Uterus (tissue), 3 donors: ENCODE measurements at regions not wholly inside any gene's neighbourhood (a gene's known extent, or its start where the extent isn't known, plus 50 kb on each side); places are given as distances from the start of the nearest gene placed in this dataset.

Source experiments
- DNase-seq, 2 donors: peaks; one replicate each; pipeline ENCODE4 v3.0.0-alpha.2; 2019 to 2020
- H3K27ac ChIP-seq, 2 donors: fragments of 200-600 bp; sonication (generic); 1 replicate in 1 of 2; 2 replicates in 1 of 2; pipeline ENCODE4 v1.5.1; 2016 to 2018
- H3K27me3 ChIP-seq, 2 donors: fragments of 200-600 bp; sonication (generic); one replicate each; pipeline ENCODE4 v1.5.1; 2018 to 2019; ENCODE audit warnings: control low read depth in 1 of 2
- H3K36me3 ChIP-seq, 2 donors: fragments of 200-600 bp; sonication (generic); one replicate each; pipeline ENCODE4 v1.5.1; 2019; ENCODE audit warnings: control low read depth in 1 of 2
- H3K4me1 ChIP-seq, 2 donors: fragments of 200-600 bp; sonication (generic); one replicate each; pipeline ENCODE4 v1.5.1; 2018 to 2019; ENCODE audit warnings: control low read depth in 1 of 2
- H3K4me3 ChIP-seq, 2 donors: fragments of 200-600 bp; sonication (generic); 1 replicate in 1 of 2; 2 replicates in 1 of 2; pipeline ENCODE4 v1.5.1; 2018 to 2019; ENCODE audit warnings: mild to moderate bottlenecking in 1 of 2
- H3K9me3 ChIP-seq, 2 donors: fragments of 200-600 bp; sonication (generic); one replicate each; pipeline ENCODE4 v1.5.1; 2019; ENCODE audit warnings: control low read depth in 1 of 2
- POLR2A ChIP-seq, 2 donors: fragments of 450-650 bp; IDR thresholded peaks; one replicate each; pipeline ENCODE4 v1.6.1; 2016; ENCODE audit warnings: antibody characterized with exemption in 2 of 2, mild to moderate bottlenecking in 1 of 2, moderate library complexity in 1 of 2
- intact Hi-C: fragments of 100-400 bp; cut with DNase I; formaldehyde crosslinking; loops from one replicate; pipeline ENCODE4 v1.15.1; 2023; ENCODE audit warnings: low total_unique reads
- TF ChIP-seq, protein P1 (sequence below), 4 experiments: fragments of 200-600 bp in 2 of 4; fragments of 450-650 bp in 2 of 4; sonication (generic) in 2 of 4; IDR thresholded peaks; one replicate each; pipeline ENCODE4 v1.5.1; 2016 to 2019; ENCODE audit warnings: antibody characterized with exemption in 4 of 4, mild to moderate bottlenecking in 2 of 4, moderate library complexity in 1 of 4
- donor health status: DM: yes; HTN: yes; CAD: no.

DNA sequence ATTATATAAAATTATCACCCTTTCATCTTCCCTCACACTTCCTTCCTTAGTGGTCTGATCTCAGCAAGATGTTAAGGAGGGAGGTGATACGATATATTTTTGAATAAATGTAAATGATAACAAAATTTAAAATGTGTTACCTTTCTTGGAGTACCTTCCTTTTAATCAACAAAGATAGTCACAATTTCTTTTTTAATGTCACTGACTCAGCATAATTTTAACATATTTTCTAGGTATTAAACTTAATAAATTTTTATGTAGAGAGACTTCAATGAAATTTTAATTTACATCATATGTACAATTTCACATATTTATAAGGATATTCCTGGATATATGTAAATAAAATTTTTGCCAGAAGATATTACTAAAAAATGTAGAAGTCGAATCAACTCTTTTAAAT, 125.0 kb upstream of the FBN2 start:
- TF ChIP-seq, protein P1, sequence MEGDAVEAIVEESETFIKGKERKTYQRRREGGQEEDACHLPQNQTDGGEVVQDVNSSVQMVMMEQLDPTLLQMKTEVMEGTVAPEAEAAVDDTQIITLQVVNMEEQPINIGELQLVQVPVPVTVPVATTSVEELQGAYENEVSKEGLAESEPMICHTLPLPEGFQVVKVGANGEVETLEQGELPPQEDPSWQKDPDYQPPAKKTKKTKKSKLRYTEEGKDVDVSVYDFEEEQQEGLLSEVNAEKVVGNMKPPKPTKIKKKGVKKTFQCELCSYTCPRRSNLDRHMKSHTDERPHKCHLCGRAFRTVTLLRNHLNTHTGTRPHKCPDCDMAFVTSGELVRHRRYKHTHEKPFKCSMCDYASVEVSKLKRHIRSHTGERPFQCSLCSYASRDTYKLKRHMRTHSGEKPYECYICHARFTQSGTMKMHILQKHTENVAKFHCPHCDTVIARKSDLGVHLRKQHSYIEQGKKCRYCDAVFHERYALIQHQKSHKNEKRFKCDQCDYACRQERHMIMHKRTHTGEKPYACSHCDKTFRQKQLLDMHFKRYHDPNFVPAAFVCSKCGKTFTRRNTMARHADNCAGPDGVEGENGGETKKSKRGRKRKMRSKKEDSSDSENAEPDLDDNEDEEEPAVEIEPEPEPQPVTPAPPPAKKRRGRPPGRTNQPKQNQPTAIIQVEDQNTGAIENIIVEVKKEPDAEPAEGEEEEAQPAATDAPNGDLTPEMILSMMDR (IDR thresholded peaks at IDR 0.05), result no peak
- no peak for TF ChIP-seq POLR2A (IDR thresholded peaks at IDR 0.05)
- H3K36me3 ChIP-seq, result no peaks in the 10 kb centered on the region
- intact Hi-C loops, result no loop called here
- H3K9me3 ChIP-seq, result no peaks in the 10 kb centered on the region
- no peak overlapping the region for H3K4me3 ChIP-seq
- no peaks in the 10 kb centered on the region for H3K27me3 ChIP-seq
- DNase-seq, result no peak
- no peak overlapping the region for H3K27ac ChIP-seq
- H3K4me1 ChIP-seq, result no peaks in the 10 kb centered on the region

DNA sequence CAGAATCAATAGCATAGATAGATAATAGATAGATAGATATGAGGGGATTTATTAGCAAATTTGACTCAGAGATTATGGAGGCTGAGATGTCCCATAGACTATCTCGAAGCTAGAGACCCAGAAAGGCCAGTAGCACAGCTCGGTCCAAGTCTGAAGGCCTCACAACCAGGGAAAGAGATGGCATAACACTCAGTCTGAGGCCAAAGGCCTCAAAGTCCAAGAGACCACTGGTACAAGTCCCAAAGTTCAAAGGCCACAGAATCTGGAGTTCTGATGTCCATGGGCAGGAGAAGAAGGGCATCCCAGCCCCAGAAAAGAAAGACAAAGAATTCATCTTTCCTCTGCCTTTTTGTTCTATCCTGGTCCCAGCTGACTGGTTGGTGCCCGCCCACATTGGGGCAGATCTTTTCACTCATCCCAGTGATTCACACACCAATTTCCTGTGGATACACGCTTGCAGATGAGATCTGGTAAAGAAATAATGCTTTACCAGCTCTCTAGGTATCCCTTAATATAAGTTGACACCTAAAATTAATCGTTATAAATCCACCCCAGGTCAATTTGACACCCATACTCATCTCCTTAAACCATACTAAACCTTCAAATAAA, 127.8 kb upstream of the FBN2 start:
- Histone ChIP-seq H3K9me3 (no peaks in the 10 kb centered on the region), H3K4me1 (no peaks in the 10 kb centered on the region), H3K27me3 (no peaks in the 10 kb centered on the region), H3K4me3 (no peak overlapping the region), H3K27ac (no peak overlapping the region), H3K36me3 (no peaks in the 10 kb centered on the region)
- intact Hi-C loops, result no loop called here
- DNase-seq, result no peak
- no peak for TF ChIP-seq POLR2A (IDR thresholded peaks at IDR 0.05)
- TF ChIP-seq, protein P1 (IDR thresholded peaks at IDR 0.05), result no peak

DNA sequence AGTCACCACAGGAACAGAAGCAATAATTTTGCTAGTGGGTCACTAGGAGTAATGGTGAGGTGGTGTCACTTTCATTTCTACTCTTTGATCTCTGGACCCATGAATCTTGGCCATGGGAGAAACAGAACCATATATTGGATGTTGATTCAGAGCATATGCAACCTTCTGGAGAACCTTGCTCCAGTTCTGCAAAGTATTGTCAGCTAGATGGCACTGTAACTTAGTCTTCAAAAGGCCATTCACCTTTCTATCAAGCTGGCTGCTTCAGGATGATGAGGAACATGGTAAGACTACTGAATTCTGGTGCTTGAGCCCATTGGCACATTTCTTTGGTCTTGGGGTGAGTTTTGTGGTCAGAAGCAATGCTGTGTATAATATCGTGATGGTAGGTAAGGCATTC, 129.1 kb upstream of the FBN2 start:
- no peak for TF ChIP-seq POLR2A (IDR thresholded peaks at IDR 0.05)
- TF ChIP-seq, protein P1 (IDR thresholded peaks at IDR 0.05), result no peak
- H3K4me1 ChIP-seq, result no peaks in the 10 kb centered on the region
- no peaks in the 10 kb centered on the region for H3K36me3 ChIP-seq
- no peaks in the 10 kb centered on the region for H3K9me3 ChIP-seq
- DNase-seq, result no peak
- H3K4me3 ChIP-seq, result no peak overlapping the region
- H3K27me3 ChIP-seq, result no peaks in the 10 kb centered on the region
- intact Hi-C loops, result no loop called here
- H3K27ac ChIP-seq, result no peak overlapping the region

DNA sequence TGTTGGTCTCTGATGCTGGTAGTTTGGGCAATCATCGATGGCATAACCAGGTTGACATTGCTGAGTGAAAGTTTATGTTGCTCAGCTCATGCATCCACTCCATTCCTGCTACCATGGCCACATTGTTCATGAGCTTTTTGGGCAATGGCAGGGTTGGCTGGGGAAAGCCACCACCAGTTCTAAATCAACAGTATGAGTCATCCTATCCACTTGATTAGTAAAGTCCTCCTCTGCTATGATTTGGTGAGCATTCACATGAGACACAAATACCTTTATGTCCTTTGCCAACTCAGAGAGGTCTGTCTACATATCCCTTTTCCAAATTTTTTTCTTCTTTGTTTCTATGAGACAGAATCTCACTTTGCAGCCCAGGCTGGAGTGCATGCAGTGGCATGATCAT, 129.7 kb upstream of the FBN2 start:
- H3K4me3 ChIP-seq, result no peak overlapping the region
- no peak for DNase-seq
- no peaks in the 10 kb centered on the region for H3K9me3 ChIP-seq
- H3K27me3 ChIP-seq, result no peaks in the 10 kb centered on the region
- no peak overlapping the region for H3K27ac ChIP-seq
- TF ChIP-seq POLR2A (IDR thresholded peaks at IDR 0.05), result no peak
- TF ChIP-seq, protein P1 (IDR thresholded peaks at IDR 0.05), result no peak
- intact Hi-C loops, result no loop called here
- no peaks in the 10 kb centered on the region for H3K36me3 ChIP-seq
- H3K4me1 ChIP-seq, result no peaks in the 10 kb centered on the region

DNA sequence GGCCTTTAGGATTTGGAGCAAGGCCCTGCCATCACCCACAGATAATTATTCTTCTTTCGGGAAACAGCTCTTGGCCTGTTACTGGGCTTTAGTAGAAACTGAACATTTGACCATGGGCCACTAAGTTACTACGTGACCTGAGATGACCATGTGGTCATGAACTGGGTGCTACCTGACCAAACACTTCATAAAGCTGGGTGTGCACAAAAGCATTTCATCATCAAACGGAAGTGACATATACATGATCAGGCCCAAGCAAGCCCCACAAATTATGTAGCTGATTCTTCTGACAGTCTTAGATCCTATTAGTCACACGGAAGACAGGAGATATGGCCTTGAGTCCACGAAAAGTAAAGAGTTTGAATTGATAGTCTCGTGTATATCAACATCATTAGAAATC, 130.9 kb upstream of the FBN2 start:
- no peak overlapping the region for H3K27ac ChIP-seq
- intact Hi-C loops, result no loop called here

More for the DNA sequence above, 130.9 kb upstream of the FBN2 start:
- no peaks in the 10 kb centered on the region for H3K4me1 ChIP-seq
- TF ChIP-seq, protein P1 (IDR thresholded peaks at IDR 0.05), result no peak
- no peak for TF ChIP-seq POLR2A (IDR thresholded peaks at IDR 0.05)
- H3K9me3 ChIP-seq, result no peaks in the 10 kb centered on the region
- H3K4me3 ChIP-seq, result no peak overlapping the region
- no peak for DNase-seq
- no peaks in the 10 kb centered on the region for H3K27me3 ChIP-seq
- H3K36me3 ChIP-seq, result no peaks in the 10 kb centered on the region
